Chondrocyte (in vitro differentiated cells): ENCODE measurements at regions not wholly inside any gene's neighbourhood (a gene's known extent, or its start where the extent isn't known, plus 50 kb on each side); places are given as distances from the start of the nearest gene placed in this dataset.

Experiments
- DNase-seq: peaks from one replicate; pipeline ENCODE4 v3.0.0; 2021; ENCODE audit warnings: mixed read lengths, low spot score
- H3K27ac Mint-ChIP-seq: one replicate; pipeline ENCODE4 v1.8.0; 2021; ENCODE audit warnings: mild to moderate bottlenecking, moderate library complexity, mixed read lengths; ENCODE audit not compliant: unreplicated experiment
- H3K27me3 Mint-ChIP-seq: 2 replicates; pipeline ENCODE4 v1.8.0; 2021; ENCODE audit warnings: low read depth, mixed read lengths
- H3K36me3 Mint-ChIP-seq: 2 replicates; pipeline ENCODE4 v1.8.0; 2021; ENCODE audit warnings: low read depth, mixed read lengths
- H3K4me1 Mint-ChIP-seq: 2 replicates; pipeline ENCODE4 v1.8.0; 2021; ENCODE audit warnings: low read depth, mild to moderate bottlenecking, mixed read lengths
- H3K4me3 Mint-ChIP-seq: one replicate; pipeline ENCODE4 v1.8.0; 2021; ENCODE audit warnings: mild to moderate bottlenecking, moderate library complexity, mixed read lengths; ENCODE audit not compliant: unreplicated experiment
- H3K9me3 Mint-ChIP-seq: 2 replicates; pipeline ENCODE4 v1.8.0; 2021; ENCODE audit warnings: low read depth, mixed read lengths
- TF ChIP-seq, protein P1 (sequence below): fragments of 200-600 bp; sonication (generic); IDR thresholded peaks from 2 replicates; pipeline ENCODE4 v1.5.0; 2021; ENCODE audit warnings: antibody characterized with exemption, mild to moderate bottlenecking, moderate library complexity

DNA sequence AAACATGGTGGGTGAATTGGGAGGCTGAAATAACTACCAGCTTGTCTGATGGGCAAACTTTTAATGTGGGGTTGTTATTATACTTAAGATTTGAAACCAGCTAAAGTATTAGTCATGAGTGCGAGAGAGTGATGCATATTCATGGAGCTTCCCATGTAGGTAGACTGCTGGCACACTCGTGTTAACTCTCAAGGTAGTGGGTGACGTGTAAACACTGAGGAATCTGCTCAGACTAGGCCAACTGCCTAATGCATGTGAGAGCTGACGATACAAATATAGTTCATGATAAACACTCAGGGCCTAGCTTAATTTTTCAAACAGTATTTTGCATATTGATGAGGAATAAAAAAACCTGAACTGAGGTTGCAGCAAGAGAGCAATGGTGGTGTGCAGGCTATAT lies 1165.7 kb upstream of the PIK3C3 start:
- Mint-ChIP-seq H3K9me3 (peaks cover 5% of the 10 kb centered on the region), H3K4me1 (no peaks in the 10 kb centered on the region), H3K4me3 (no peak overlapping the region), H3K36me3 (no peaks in the 10 kb centered on the region), H3K27me3 (no peaks in the 10 kb centered on the region), H3K27ac (no peak overlapping the region)
- no peak for DNase-seq
- TF ChIP-seq, protein P1, sequence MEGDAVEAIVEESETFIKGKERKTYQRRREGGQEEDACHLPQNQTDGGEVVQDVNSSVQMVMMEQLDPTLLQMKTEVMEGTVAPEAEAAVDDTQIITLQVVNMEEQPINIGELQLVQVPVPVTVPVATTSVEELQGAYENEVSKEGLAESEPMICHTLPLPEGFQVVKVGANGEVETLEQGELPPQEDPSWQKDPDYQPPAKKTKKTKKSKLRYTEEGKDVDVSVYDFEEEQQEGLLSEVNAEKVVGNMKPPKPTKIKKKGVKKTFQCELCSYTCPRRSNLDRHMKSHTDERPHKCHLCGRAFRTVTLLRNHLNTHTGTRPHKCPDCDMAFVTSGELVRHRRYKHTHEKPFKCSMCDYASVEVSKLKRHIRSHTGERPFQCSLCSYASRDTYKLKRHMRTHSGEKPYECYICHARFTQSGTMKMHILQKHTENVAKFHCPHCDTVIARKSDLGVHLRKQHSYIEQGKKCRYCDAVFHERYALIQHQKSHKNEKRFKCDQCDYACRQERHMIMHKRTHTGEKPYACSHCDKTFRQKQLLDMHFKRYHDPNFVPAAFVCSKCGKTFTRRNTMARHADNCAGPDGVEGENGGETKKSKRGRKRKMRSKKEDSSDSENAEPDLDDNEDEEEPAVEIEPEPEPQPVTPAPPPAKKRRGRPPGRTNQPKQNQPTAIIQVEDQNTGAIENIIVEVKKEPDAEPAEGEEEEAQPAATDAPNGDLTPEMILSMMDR, result no peak

DNA sequence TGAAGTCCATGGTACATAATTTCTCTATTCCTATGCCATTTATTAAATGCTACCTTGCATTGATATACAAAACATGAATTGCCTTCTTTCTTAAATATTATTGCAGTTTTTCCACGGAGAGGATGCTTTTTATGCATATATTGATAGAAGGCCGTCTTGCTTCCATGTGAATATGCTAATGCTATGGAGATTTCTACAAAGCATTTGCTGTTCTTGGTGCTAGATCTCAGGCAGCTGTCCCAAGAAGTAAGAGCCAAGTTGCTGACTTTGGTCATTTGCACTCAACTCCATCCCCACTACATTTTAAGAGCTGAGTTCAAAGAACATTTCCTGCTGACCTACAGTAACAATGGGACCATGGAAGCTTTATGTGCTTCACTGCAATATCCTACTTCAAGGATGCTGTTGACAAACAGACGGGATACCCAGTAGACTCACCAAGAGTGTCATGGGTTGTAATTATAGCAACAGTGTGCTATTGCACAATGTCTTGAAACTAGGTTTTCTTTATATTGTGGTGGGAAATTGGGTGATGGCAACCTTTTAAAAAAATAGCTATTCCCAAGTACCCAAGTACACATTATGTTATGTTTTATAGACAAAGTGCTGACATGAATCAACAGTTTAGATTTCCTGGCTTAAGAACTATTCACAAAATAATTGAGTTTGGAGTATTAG lies 1172.4 kb upstream of the PIK3C3 start:
- H3K9me3 Mint-ChIP-seq, result no peaks in the 10 kb centered on the region
- H3K27ac Mint-ChIP-seq, result no peak overlapping the region

DNA sequence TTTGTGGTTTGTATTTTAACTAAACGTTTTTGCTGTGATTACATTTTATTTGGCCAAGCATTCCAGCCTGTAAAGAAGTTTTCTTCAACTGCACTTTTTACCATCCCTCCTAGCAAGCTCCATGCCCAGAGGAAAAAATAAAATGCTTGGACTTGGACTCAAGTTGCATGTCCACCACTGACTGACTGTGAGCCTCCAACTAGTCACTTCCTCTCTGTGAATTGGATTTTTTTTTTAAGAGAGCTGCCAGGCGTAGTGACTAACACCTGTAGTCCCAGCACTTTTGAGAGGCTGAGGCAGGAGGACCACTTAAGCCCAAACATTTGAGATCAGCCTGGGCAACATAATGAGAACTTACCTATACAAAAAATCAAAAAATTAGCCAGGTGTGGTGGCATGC lies 1185.2 kb upstream of the PIK3C3 start:
- H3K27ac Mint-ChIP-seq, result no peak overlapping the region
- H3K27me3 Mint-ChIP-seq, result no peaks in the 10 kb centered on the region
- TF ChIP-seq, protein P1, result no peak
- no peaks in the 10 kb centered on the region for H3K36me3 Mint-ChIP-seq
- DNase-seq, result no peak
- H3K9me3 Mint-ChIP-seq, result peaks cover 2% of the 10 kb centered on the region
- no peak overlapping the region for H3K4me3 Mint-ChIP-seq
- no peaks in the 10 kb centered on the region for H3K4me1 Mint-ChIP-seq

More for the DNA sequence above, 1172.4 kb upstream of the PIK3C3 start:
- Mint-ChIP-seq H3K4me3 (no peak overlapping the region), H3K36me3 (no peaks in the 10 kb centered on the region), H3K4me1 (no peaks in the 10 kb centered on the region), H3K27me3 (peaks cover 13% of the 10 kb centered on the region)
- DNase-seq, result no peak
- TF ChIP-seq, protein P1, result no peak

DNA sequence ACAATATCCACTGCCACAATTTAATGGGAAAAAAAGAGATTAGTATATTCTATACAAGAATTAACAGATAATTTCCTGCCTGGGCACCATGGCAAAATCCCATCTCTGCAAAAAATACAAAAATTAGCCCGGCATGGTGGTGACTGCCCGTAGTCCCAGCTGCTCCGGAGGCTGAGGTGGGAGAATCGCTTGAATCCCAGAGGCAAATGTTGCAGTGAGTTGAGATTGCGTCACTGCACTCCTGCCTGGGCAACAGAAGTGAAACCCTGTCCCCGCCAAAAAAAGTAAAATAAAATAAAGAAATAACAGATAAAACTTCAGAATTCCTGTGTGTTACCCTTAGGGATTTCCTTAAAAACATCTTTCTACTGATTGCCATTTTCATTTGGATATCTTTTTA lies 1194.8 kb upstream of the PIK3C3 start:
- DNase-seq, result no peak
- H3K9me3 Mint-ChIP-seq, result peaks cover 5% of the 10 kb centered on the region
- no peak overlapping the region for H3K27ac Mint-ChIP-seq
- peaks cover 5% of the 10 kb centered on the region for H3K27me3 Mint-ChIP-seq
- H3K4me1 Mint-ChIP-seq, result no peaks in the 10 kb centered on the region
- no peaks in the 10 kb centered on the region for H3K36me3 Mint-ChIP-seq
- TF ChIP-seq, protein P1, result no peak
- H3K4me3 Mint-ChIP-seq, result no peak overlapping the region

DNA sequence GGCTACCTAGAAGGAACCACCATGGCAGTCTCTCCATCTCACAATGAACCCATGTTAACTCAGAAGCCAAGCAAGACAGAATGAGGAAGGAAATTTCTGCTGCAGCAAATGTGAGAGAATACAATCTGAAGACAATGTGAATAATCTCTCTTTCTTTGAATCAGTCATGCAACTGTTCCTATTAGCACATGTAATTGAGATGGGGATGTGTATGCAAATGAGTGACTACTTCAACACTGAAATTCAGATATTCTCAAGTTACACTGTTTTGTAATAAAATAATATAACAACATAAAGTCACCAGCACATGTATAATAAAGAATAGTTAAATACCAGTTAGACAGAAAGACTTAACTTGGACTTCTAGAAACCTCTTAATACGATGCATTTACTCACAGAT lies 1200.6 kb upstream of the PIK3C3 start:
- Mint-ChIP-seq H3K4me3 (no peak overlapping the region), H3K27ac (no peak overlapping the region), H3K36me3 (no peaks in the 10 kb centered on the region), H3K27me3 (peaks cover 3% of the 10 kb centered on the region), H3K9me3 (no peaks in the 10 kb centered on the region), H3K4me1 (no peaks in the 10 kb centered on the region)
- TF ChIP-seq, protein P1, result no peak
- DNase-seq, result no peak
